Lower leg skin (tissue), 3 donors: ENCODE measurements at regions not wholly inside any gene's neighbourhood (a gene's known extent, or its start where the extent isn't known, plus 50 kb on each side); places are given as distances from the start of the nearest gene placed in this dataset.

Source experiments
- POLR2A ChIP-seq, 2 donors: fragments of 450-650 bp; IDR thresholded peaks; one replicate each; pipeline ENCODE4 v1.6.1; 2016 to 2017; ENCODE audit warnings: antibody characterized with exemption in 2 of 2, mild to moderate bottlenecking in 1 of 2, moderate library complexity in 1 of 2
- TF ChIP-seq, protein P1 (sequence below), 3 donors: fragments of 450-650 bp; IDR thresholded peaks; one replicate each; pipeline ENCODE4 v1.5.1; 2016; ENCODE audit warnings: antibody characterized with exemption in 3 of 3, mild to moderate bottlenecking in 3 of 3, moderate library complexity in 2 of 3

DNA sequence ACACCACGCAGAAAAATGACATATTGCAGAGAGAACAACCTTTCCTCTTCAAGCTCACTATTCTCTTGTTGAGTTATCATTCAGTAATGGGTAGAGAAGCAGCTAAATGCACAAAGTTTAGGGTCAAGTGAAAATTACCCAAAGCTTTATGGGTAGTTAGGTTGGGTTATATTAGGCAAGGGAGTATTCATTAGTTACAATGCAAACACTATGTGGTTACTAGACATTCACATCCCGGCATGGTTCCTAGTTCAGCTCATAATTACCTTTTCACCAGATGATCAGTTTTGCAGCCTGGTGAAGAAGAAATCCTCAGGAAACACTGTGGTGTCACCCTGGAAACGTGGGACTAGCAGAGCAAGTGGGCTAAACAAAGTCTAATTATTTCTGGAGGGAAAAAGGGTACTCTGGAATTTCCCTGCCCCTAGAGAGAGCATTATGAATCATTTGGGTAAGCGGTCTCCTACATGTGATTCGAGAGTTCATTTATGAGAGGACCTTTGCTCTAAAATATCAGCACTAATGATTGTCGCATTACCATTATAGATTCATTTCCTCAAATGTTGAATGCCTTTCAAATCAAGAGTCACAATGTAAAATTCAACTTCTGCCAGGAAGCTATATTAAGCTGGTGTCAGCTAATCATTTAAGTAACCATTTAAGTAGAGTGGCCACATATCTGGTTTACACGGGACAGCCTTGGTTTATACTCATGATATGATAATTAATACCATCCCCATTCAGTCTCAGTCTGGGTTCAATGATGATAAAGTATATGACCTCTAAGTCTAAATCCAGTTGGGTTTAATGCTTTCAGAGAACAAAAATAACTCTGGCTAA lies 1208.0 kb downstream of the DIAPH3 start:
- TF ChIP-seq, protein P1, sequence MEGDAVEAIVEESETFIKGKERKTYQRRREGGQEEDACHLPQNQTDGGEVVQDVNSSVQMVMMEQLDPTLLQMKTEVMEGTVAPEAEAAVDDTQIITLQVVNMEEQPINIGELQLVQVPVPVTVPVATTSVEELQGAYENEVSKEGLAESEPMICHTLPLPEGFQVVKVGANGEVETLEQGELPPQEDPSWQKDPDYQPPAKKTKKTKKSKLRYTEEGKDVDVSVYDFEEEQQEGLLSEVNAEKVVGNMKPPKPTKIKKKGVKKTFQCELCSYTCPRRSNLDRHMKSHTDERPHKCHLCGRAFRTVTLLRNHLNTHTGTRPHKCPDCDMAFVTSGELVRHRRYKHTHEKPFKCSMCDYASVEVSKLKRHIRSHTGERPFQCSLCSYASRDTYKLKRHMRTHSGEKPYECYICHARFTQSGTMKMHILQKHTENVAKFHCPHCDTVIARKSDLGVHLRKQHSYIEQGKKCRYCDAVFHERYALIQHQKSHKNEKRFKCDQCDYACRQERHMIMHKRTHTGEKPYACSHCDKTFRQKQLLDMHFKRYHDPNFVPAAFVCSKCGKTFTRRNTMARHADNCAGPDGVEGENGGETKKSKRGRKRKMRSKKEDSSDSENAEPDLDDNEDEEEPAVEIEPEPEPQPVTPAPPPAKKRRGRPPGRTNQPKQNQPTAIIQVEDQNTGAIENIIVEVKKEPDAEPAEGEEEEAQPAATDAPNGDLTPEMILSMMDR (IDR thresholded peaks at IDR 0.05), result no peak
- no peak for TF ChIP-seq POLR2A (IDR thresholded peaks at IDR 0.05)
